Activated naive CD8-positive, alpha-beta T cell treated with anti-CD3 and anti-CD28 coated beads for 36 hours (primary cell): ENCODE measurements at regions not wholly inside any gene's neighbourhood (a gene's known extent, or its start where the extent isn't known, plus 50 kb on each side); places are given as distances from the start of the nearest gene placed in this dataset.
"Not testable (repeated sequence)": the region's sequence is repeated elsewhere in the genome, so short reads cannot be mapped to it uniquely, and the experiment has no call there.

Source experiments
- DNase-seq: peaks from one replicate; pipeline ENCODE4 v3.0.0; 2021
- H3K27ac Mint-ChIP-seq: one replicate; pipeline ENCODE4 v1.8.0; 2022; ENCODE audit warnings: mild to moderate bottlenecking, moderate library complexity, mixed read lengths
- H3K27me3 Mint-ChIP-seq: one replicate; pipeline ENCODE4 v1.8.0; 2022; ENCODE audit warnings: mild to moderate bottlenecking, mixed read lengths
- H3K36me3 Mint-ChIP-seq: one replicate; pipeline ENCODE4 v1.8.0; 2021; ENCODE audit warnings: mild to moderate bottlenecking, mixed read lengths
- H3K4me1 Mint-ChIP-seq: one replicate; pipeline ENCODE4 v1.8.0; 2021; ENCODE audit warnings: mixed read lengths
- H3K4me3 Mint-ChIP-seq: one replicate; pipeline ENCODE4 v1.8.0; 2022; ENCODE audit warnings: mild to moderate bottlenecking, moderate library complexity, mixed read lengths
- H3K9me3 Mint-ChIP-seq: one replicate; pipeline ENCODE4 v1.8.0; 2022; ENCODE audit warnings: mixed read lengths

- not testable (repeated sequence) for H3K4me1 Mint-ChIP-seq, H3K9me3 Mint-ChIP-seq, H3K36me3 Mint-ChIP-seq, H3K4me3 Mint-ChIP-seq, H3K27ac Mint-ChIP-seq, DNase-seq, H3K27me3 Mint-ChIP-seq
Observed at GRCh38 chr7:153748885-153749284, 303.3 kb upstream of the DPP6 start.

GRCh38 chr7:153765869-153766268, 286.3 kb upstream of the DPP6 start:
- H3K27ac Mint-ChIP-seq, DNase-seq, H3K4me1 Mint-ChIP-seq, H3K9me3 Mint-ChIP-seq, H3K4me3 Mint-ChIP-seq, H3K36me3 Mint-ChIP-seq, H3K27me3 Mint-ChIP-seq: not testable (repeated sequence)

- H3K36me3 Mint-ChIP-seq, H3K27me3 Mint-ChIP-seq, H3K4me3 Mint-ChIP-seq, DNase-seq, H3K4me1 Mint-ChIP-seq, H3K27ac Mint-ChIP-seq, H3K9me3 Mint-ChIP-seq: not testable (repeated sequence)
Observed at GRCh38 chr7:153766926-153767325, 285.3 kb upstream of the DPP6 start.

GRCh38 chr7:153772966-153773365, 279.2 kb upstream of the DPP6 start:
- H3K4me3 Mint-ChIP-seq, result no peak overlapping the region
- no peaks in the 10 kb centered on the region for H3K4me1 Mint-ChIP-seq
- no peaks in the 10 kb centered on the region for H3K36me3 Mint-ChIP-seq
- H3K9me3 Mint-ChIP-seq, result peaks cover 1% of the 10 kb centered on the region
- H3K27me3 Mint-ChIP-seq, result no peaks in the 10 kb centered on the region
- DNase-seq, result no peak
- no peak overlapping the region for H3K27ac Mint-ChIP-seq

GRCh38 chr7:153776940-153777339, 275.3 kb upstream of the DPP6 start:
- H3K36me3 Mint-ChIP-seq, DNase-seq, H3K27me3 Mint-ChIP-seq, H3K9me3 Mint-ChIP-seq, H3K27ac Mint-ChIP-seq, H3K4me3 Mint-ChIP-seq, H3K4me1 Mint-ChIP-seq: not testable (repeated sequence)

GRCh38 chr7:153797363-153797762, 254.8 kb upstream of the DPP6 start:
- not testable (repeated sequence) for H3K4me3 Mint-ChIP-seq, H3K36me3 Mint-ChIP-seq, DNase-seq

GRCh38 chr7:153808117-153808516, 244.1 kb upstream of the DPP6 start:
- H3K4me3 Mint-ChIP-seq, result no peak overlapping the region
- peaks cover 3% of the 10 kb centered on the region for H3K9me3 Mint-ChIP-seq
- no peaks in the 10 kb centered on the region for H3K4me1 Mint-ChIP-seq
- no peak overlapping the region for H3K27ac Mint-ChIP-seq
- no peak for DNase-seq
- no peaks in the 10 kb centered on the region for H3K36me3 Mint-ChIP-seq
- no peaks in the 10 kb centered on the region for H3K27me3 Mint-ChIP-seq

More at GRCh38 chr7:153797363-153797762, 254.8 kb upstream of the DPP6 start:
- H3K4me1 Mint-ChIP-seq, H3K9me3 Mint-ChIP-seq, H3K27me3 Mint-ChIP-seq, H3K27ac Mint-ChIP-seq: not testable (repeated sequence)

GRCh38 chr7:153829525-153829924, 222.7 kb upstream of the DPP6 start:
- DNase-seq, result no peak
- Mint-ChIP-seq H3K4me3 (no peak overlapping the region), H3K9me3 (no peaks in the 10 kb centered on the region), H3K36me3 (no peaks in the 10 kb centered on the region), H3K4me1 (no peaks in the 10 kb centered on the region), H3K27ac (no peak overlapping the region), H3K27me3 (no peaks in the 10 kb centered on the region)

GRCh38 chr7:153832160-153832559, 220.0 kb upstream of the DPP6 start:
- Mint-ChIP-seq H3K4me3 (no peak overlapping the region), H3K9me3 (no peaks in the 10 kb centered on the region), H3K27ac (no peak overlapping the region), H3K36me3 (no peaks in the 10 kb centered on the region), H3K4me1 (no peaks in the 10 kb centered on the region), H3K27me3 (no peaks in the 10 kb centered on the region)
- DNase-seq, result no peak

GRCh38 chr7:153835103-153835502, 217.1 kb upstream of the DPP6 start:
- Mint-ChIP-seq H3K36me3 (no peaks in the 10 kb centered on the region), H3K27me3 (no peaks in the 10 kb centered on the region), H3K4me3 (no peak overlapping the region), H3K9me3 (no peaks in the 10 kb centered on the region), H3K4me1 (no peaks in the 10 kb centered on the region), H3K27ac (no peak overlapping the region)
- DNase-seq, result no peak

GRCh38 chr7:153835712-153836265, 216.4 kb upstream of the DPP6 start:
- Mint-ChIP-seq H3K4me1 (no peaks in the 10 kb centered on the region), H3K27ac (no peak overlapping the region), H3K36me3 (no peaks in the 10 kb centered on the region), H3K4me3 (no peak overlapping the region), H3K27me3 (no peaks in the 10 kb centered on the region), H3K9me3 (no peaks in the 10 kb centered on the region)
- DNase-seq, result no peak

GRCh38 chr7:153838591-153838990, 213.6 kb upstream of the DPP6 start:
- Mint-ChIP-seq H3K4me3 (no peak overlapping the region), H3K9me3 (peaks cover 1% of the 10 kb centered on the region), H3K4me1 (no peaks in the 10 kb centered on the region), H3K36me3 (no peaks in the 10 kb centered on the region), H3K27me3 (no peaks in the 10 kb centered on the region), H3K27ac (no peak overlapping the region)
- DNase-seq, result no peak

- H3K36me3 Mint-ChIP-seq, result no peaks in the 10 kb centered on the region
- no peak overlapping the region for H3K27ac Mint-ChIP-seq
- H3K9me3 Mint-ChIP-seq, result peaks cover 3% of the 10 kb centered on the region
- H3K27me3 Mint-ChIP-seq, result no peaks in the 10 kb centered on the region
- H3K4me3 Mint-ChIP-seq, result no peak overlapping the region
- DNase-seq, result no peak
- no peaks in the 10 kb centered on the region for H3K4me1 Mint-ChIP-seq
Observed at GRCh38 chr7:153840861-153841260, 211.3 kb upstream of the DPP6 start.

- peaks cover 9% of the 10 kb centered on the region for H3K9me3 Mint-ChIP-seq
- DNase-seq, result no peak
- H3K4me1 Mint-ChIP-seq, result no peaks in the 10 kb centered on the region
- H3K27me3 Mint-ChIP-seq, result no peaks in the 10 kb centered on the region
- no peaks in the 10 kb centered on the region for H3K36me3 Mint-ChIP-seq
- H3K27ac Mint-ChIP-seq, result no peak overlapping the region
- no peak overlapping the region for H3K4me3 Mint-ChIP-seq
Observed at GRCh38 chr7:153847828-153848227, 204.4 kb upstream of the DPP6 start.

GRCh38 chr7:153852261-153852660, 199.9 kb upstream of the DPP6 start:
- no peaks in the 10 kb centered on the region for H3K36me3 Mint-ChIP-seq
- H3K4me1 Mint-ChIP-seq, result no peaks in the 10 kb centered on the region
- DNase-seq, result no peak
- H3K27ac Mint-ChIP-seq, result no peak overlapping the region
- H3K4me3 Mint-ChIP-seq, result no peak overlapping the region
- no peaks in the 10 kb centered on the region for H3K27me3 Mint-ChIP-seq
- peaks cover 7% of the 10 kb centered on the region for H3K9me3 Mint-ChIP-seq

- Mint-ChIP-seq H3K27ac (no peak overlapping the region), H3K27me3 (no peaks in the 10 kb centered on the region), H3K9me3 (peaks cover 6% of the 10 kb centered on the region)
Observed at GRCh38 chr7:153858355-153858754, 193.8 kb upstream of the DPP6 start.

GRCh38 chr7:153859239-153859638, 193.0 kb upstream of the DPP6 start:
- no peak overlapping the region for H3K27ac Mint-ChIP-seq
- H3K36me3 Mint-ChIP-seq, result no peaks in the 10 kb centered on the region
- H3K9me3 Mint-ChIP-seq, result peaks cover 8% of the 10 kb centered on the region
- no peaks in the 10 kb centered on the region for H3K27me3 Mint-ChIP-seq
- H3K4me1 Mint-ChIP-seq, result no peaks in the 10 kb centered on the region
- DNase-seq, result no peak
- H3K4me3 Mint-ChIP-seq, result no peak overlapping the region

More at GRCh38 chr7:153858355-153858754, 193.8 kb upstream of the DPP6 start:
- no peaks in the 10 kb centered on the region for H3K4me1 Mint-ChIP-seq
- H3K36me3 Mint-ChIP-seq, result no peaks in the 10 kb centered on the region
- H3K4me3 Mint-ChIP-seq, result no peak overlapping the region
- no peak for DNase-seq
